GM12872 (cell line): ENCODE measurements at regions not wholly inside any gene's neighbourhood (a gene's known extent, or its start where the extent isn't known, plus 50 kb on each side); places are given as distances from the start of the nearest gene placed in this dataset.

ENCODE experiments used
- CTCF ChIP-seq: IDR thresholded peaks from 3 replicates; pipeline ENCODE4 v1.5.1; 2011; ENCODE audit warnings: low read depth, mild to moderate bottlenecking, low read length, moderate library complexity; ENCODE audit not compliant: insufficient read depth

GRCh38 chr14:96662116-96662970 lies 134.8 kb upstream of the VRK1 start:
- no peak for TF ChIP-seq CTCF

GRCh38 chr14:96663076-96663475 lies 134.1 kb upstream of the VRK1 start:
- no peak for TF ChIP-seq CTCF

GRCh38 chr14:96663491-96664067 lies 133.6 kb upstream of the VRK1 start:
- TF ChIP-seq CTCF: no peak

GRCh38 chr14:96666088-96666487 lies 131.1 kb upstream of the VRK1 start:
- no peak for TF ChIP-seq CTCF

- no peak for TF ChIP-seq CTCF
These were observed 126.8 kb upstream of the VRK1 start for GRCh38 chr14:96670391-96670790.

- TF ChIP-seq CTCF: no peak
These were observed 126.0 kb upstream of the VRK1 start for GRCh38 chr14:96671218-96671617.

- TF ChIP-seq CTCF: no peak
These were observed 123.5 kb upstream of the VRK1 start for GRCh38 chr14:96673706-96674105.
